ENCODE measurements at regions not wholly inside any gene's neighbourhood (a gene's known extent, or its start where the extent isn't known, plus 50 kb on each side); places are given as distances from the start of the nearest gene placed in this dataset.

- no peaks in the 10 kb centered on the region for H3K27me3 Mint-ChIP-seq
- no peak overlapping the region for H3K27ac Mint-ChIP-seq
- DNase-seq (no peak), ATAC-seq (ENCODE audit: low read depth) (no peak)
- peaks cover 25% of the 10 kb centered on the region for H3K9me3 Mint-ChIP-seq
- no peaks in the 10 kb centered on the region for H3K36me3 Mint-ChIP-seq (ENCODE audit: low read depth)
- no peak for TF ChIP-seq CTCF (IDR thresholded peaks at IDR 0.05)
- intact Hi-C loops (cut with micrococcal nuclease) = no loop called here
- ChIA-PET POLR2A (no interaction called here), CTCF (no interaction called here)
- no peaks in the 10 kb centered on the region for H3K4me1 Mint-ChIP-seq
- no peak overlapping the region for H3K4me3 Mint-ChIP-seq
These were observed 101.3 kb upstream of the LRRC3B start for GRCh38 chr3:26521261-26521660.

GRCh38 chr3:26522919-26523318 lies 99.7 kb upstream of the LRRC3B start:
- ChIA-PET POLR2A (no interaction called here), CTCF (no interaction called here)
- Mint-ChIP-seq H3K27me3 (no peaks in the 10 kb centered on the region), H3K4me3 (no peak overlapping the region), H3K9me3 (peaks cover 25% of the 10 kb centered on the region), H3K27ac (no peak overlapping the region), H3K36me3 (ENCODE audit: low read depth) (no peaks in the 10 kb centered on the region), H3K4me1 (no peaks in the 10 kb centered on the region)
- TF ChIP-seq CTCF (IDR thresholded peaks at IDR 0.05) = no peak
- DNase-seq (no peak), ATAC-seq (ENCODE audit: low read depth) (no peak)
- intact Hi-C loops (cut with micrococcal nuclease) = no loop called here

GRCh38 chr3:26525013-26525412 lies 97.6 kb upstream of the LRRC3B start:
- TF ChIP-seq CTCF (IDR thresholded peaks at IDR 0.05) = no peak
- no peak overlapping the region for H3K4me3 Mint-ChIP-seq
- peaks cover 22% of the 10 kb centered on the region for H3K9me3 Mint-ChIP-seq
- H3K36me3 Mint-ChIP-seq (ENCODE audit: low read depth) = no peaks in the 10 kb centered on the region
- no peak for ATAC-seq (ENCODE audit: low read depth)
- DNase-seq = no peak
- intact Hi-C loops (cut with micrococcal nuclease) = no loop called here
- ChIA-PET CTCF (no interaction called here), POLR2A (no interaction called here)
- H3K27ac Mint-ChIP-seq = no peak overlapping the region
- H3K27me3 Mint-ChIP-seq = no peaks in the 10 kb centered on the region
- H3K4me1 Mint-ChIP-seq = no peaks in the 10 kb centered on the region

- no peaks in the 10 kb centered on the region for H3K4me1 Mint-ChIP-seq
- peaks cover 5% of the 10 kb centered on the region for H3K9me3 Mint-ChIP-seq
- intact Hi-C loops (cut with micrococcal nuclease) = no loop called here
- TF ChIP-seq CTCF (IDR thresholded peaks at IDR 0.05) = no peak
- H3K27me3 Mint-ChIP-seq = no peaks in the 10 kb centered on the region
- no peak overlapping the region for H3K27ac Mint-ChIP-seq
- CTCF ChIA-PET = no interaction called here
- H3K36me3 Mint-ChIP-seq (ENCODE audit: low read depth) = no peaks in the 10 kb centered on the region
- ATAC-seq (ENCODE audit: low read depth) (no peak), DNase-seq (no peak)
- POLR2A ChIA-PET = no interaction called here
- no peak overlapping the region for H3K4me3 Mint-ChIP-seq
These were observed 87.4 kb upstream of the LRRC3B start for GRCh38 chr3:26535151-26535550.

GRCh38 chr3:26536955-26537354 lies 85.6 kb upstream of the LRRC3B start:
- ChIA-PET CTCF (no interaction called here), POLR2A (no interaction called here)
- DNase-seq = no peak
- Mint-ChIP-seq H3K27me3 (no peaks in the 10 kb centered on the region), H3K4me3 (no peak overlapping the region), H3K4me1 (no peaks in the 10 kb centered on the region), H3K36me3 (ENCODE audit: low read depth) (no peaks in the 10 kb centered on the region), H3K9me3 (peaks cover 4% of the 10 kb centered on the region), H3K27ac (no peak overlapping the region)
- intact Hi-C loops (cut with micrococcal nuclease) = no loop called here
- no peak for ATAC-seq (ENCODE audit: low read depth)
- no peak for TF ChIP-seq CTCF (IDR thresholded peaks at IDR 0.05)

Data from activated B cell treated with CpG ODN at 0.5 μM for 24 hours (primary cell).